ENCODE measurements at regions not wholly inside any gene's neighbourhood (a gene's known extent, or its start where the extent isn't known, plus 50 kb on each side); places are given as distances from the start of the nearest gene placed in this dataset.

- no peak for FAIRE-seq
- TF ChIP-seq CTCF (IDR thresholded peaks at IDR 0.05): no peak
- no peak for ATAC-seq
- no peak overlapping the region for H3K4me3 ChIP-seq
- WGBS, 2 donors: 97% methylated on average over 1 of the region's 1 CpG
- H3K36me3 ChIP-seq: no peaks in the 10 kb centered on the region
- DNase-seq: no peak
- H3K27me3 ChIP-seq: no peaks in the 10 kb centered on the region
- no peak overlapping the region for H3K27ac ChIP-seq
- H3K4me1 ChIP-seq: no peaks in the 10 kb centered on the region
- intact Hi-C loops (cut with DNase I): no loop called here
- H3K9me3 ChIP-seq: no peaks in the 10 kb centered on the region
Observed at GRCh38 chr9:96175001-96175400, 127.0 kb downstream of the HSD17B3 start.

GRCh38 chr9:96174371-96174770, 127.6 kb downstream of the HSD17B3 start:
- Histone ChIP-seq H3K4me1 (no peaks in the 10 kb centered on the region), H3K27me3 (no peaks in the 10 kb centered on the region), H3K4me3 (no peak overlapping the region), H3K36me3 (no peaks in the 10 kb centered on the region), H3K9me3 (no peaks in the 10 kb centered on the region), H3K27ac (no peak overlapping the region)
- TF ChIP-seq CTCF (IDR thresholded peaks at IDR 0.05): no peak
- intact Hi-C loops (cut with DNase I): no loop called here
- no peak for ATAC-seq
- no peak for FAIRE-seq
- DNase-seq: no peak
- 74 to 80% methylated on average over 3 of the region's 3 CpGs for WGBS, 2 donors

GRCh38 chr9:96173640-96174039, 128.3 kb downstream of the HSD17B3 start:
- DNase-seq (no peak), ATAC-seq (no peak), FAIRE-seq (no peak)
- H3K27ac ChIP-seq: peak overlapping the region in 1 of 4 donors; percentile 17
- no peaks in the 10 kb centered on the region for H3K4me1 ChIP-seq
- TF ChIP-seq CTCF (IDR thresholded peaks at IDR 0.05): no peak
- no peaks in the 10 kb centered on the region for H3K9me3 ChIP-seq
- intact Hi-C loops (cut with DNase I): no loop called here
- no peaks in the 10 kb centered on the region for H3K27me3 ChIP-seq
- WGBS, 2 donors: 87 to 90% methylated on average over 7 of the region's 7 CpGs
- no peaks in the 10 kb centered on the region for H3K36me3 ChIP-seq
- H3K4me3 ChIP-seq: no peak overlapping the region

- H3K36me3 ChIP-seq: no peaks in the 10 kb centered on the region
- intact Hi-C loops (cut with DNase I): no loop called here
- 44 to 59% methylated on average over 5 of the region's 5 CpGs for WGBS, 2 donors
- H3K4me3 ChIP-seq: no peak overlapping the region
- no peaks in the 10 kb centered on the region for H3K4me1 ChIP-seq
- DNase-seq (no peak), ATAC-seq (peak; percentile 29 to 68 (median 66)), FAIRE-seq (no peak)
- no peaks in the 10 kb centered on the region for H3K9me3 ChIP-seq
- no peak for TF ChIP-seq CTCF (IDR thresholded peaks at IDR 0.05)
- peak overlapping the region in 2 of 4 donors; percentile 17 to 60 for H3K27ac ChIP-seq
- no peaks in the 10 kb centered on the region for H3K27me3 ChIP-seq
Observed at GRCh38 chr9:96172797-96173196, 129.2 kb downstream of the HSD17B3 start.

GRCh38 chr9:96171728-96172127, 130.2 kb downstream of the HSD17B3 start:
- TF ChIP-seq CTCF (IDR thresholded peaks at IDR 0.05): no peak
- 79 to 92% methylated on average over 6 of the region's 6 CpGs for WGBS, 2 donors
- H3K9me3 ChIP-seq: no peaks in the 10 kb centered on the region
- H3K4me3 ChIP-seq: no peak overlapping the region
- intact Hi-C loops (cut with DNase I): no loop called here
- no peaks in the 10 kb centered on the region for H3K4me1 ChIP-seq
- no peak for FAIRE-seq
- H3K36me3 ChIP-seq: no peaks in the 10 kb centered on the region
- H3K27ac ChIP-seq: no peak overlapping the region
- ATAC-seq: no peak
- no peak for DNase-seq
- H3K27me3 ChIP-seq: no peaks in the 10 kb centered on the region
